Lower lobe of right lung (tissue), 2 donors: ENCODE measurements at regions not wholly inside any gene's neighbourhood (a gene's known extent, or its start where the extent isn't known, plus 50 kb on each side); places are given as distances from the start of the nearest gene placed in this dataset.
"Not testable (repeated sequence)": the region's sequence is repeated elsewhere in the genome, so short reads cannot be mapped to it uniquely, and the experiment has no call there.

Experiments
- ATAC-seq, 2 donors: fragments of 200-7000 bp; cut with Tn5 transposase; one replicate each; pipeline ENCODE4 v1.9.1; 2020 to 2022; ENCODE audit warnings: mild to moderate bottlenecking in 2 of 2, moderate library complexity in 2 of 2
- DNase-seq: peaks from one replicate; pipeline ENCODE4 v3.0.0-alpha.2; 2020
- H3K27ac ChIP-seq: fragments of 200-600 bp; one replicate; pipeline ENCODE4 v1.8.0; 2022
- H3K27me3 ChIP-seq: fragments of 200-600 bp; one replicate; pipeline ENCODE4 v1.8.0; 2022; ENCODE audit warnings: low read depth
- H3K36me3 ChIP-seq: fragments of 200-600 bp; one replicate; pipeline ENCODE4 v1.8.0; 2022; ENCODE audit warnings: mild to moderate bottlenecking
- H3K4me1 ChIP-seq: fragments of 200-600 bp; one replicate; pipeline ENCODE4 v1.8.0; 2022
- H3K4me3 ChIP-seq: fragments of 200-600 bp; one replicate; pipeline ENCODE4 v1.8.0; 2022; ENCODE audit warnings: mild to moderate bottlenecking
- H3K9me3 ChIP-seq: fragments of 200-600 bp; one replicate; pipeline ENCODE4 v1.8.0; 2022
- intact Hi-C: fragments of 100-400 bp; cut with DNase I; formaldehyde crosslinking; loops from one replicate; pipeline ENCODE4 v1.11.0; 2022
- TF ChIP-seq, protein P1 (sequence below): fragments of 200-600 bp; IDR thresholded peaks from one replicate; pipeline ENCODE4 v1.8.0; 2022; ENCODE audit warnings: antibody characterized with exemption, mild to moderate bottlenecking
- donor health status: DM: no; HTN: yes; CAD: no; lungs with severe emphysema.

DNA sequence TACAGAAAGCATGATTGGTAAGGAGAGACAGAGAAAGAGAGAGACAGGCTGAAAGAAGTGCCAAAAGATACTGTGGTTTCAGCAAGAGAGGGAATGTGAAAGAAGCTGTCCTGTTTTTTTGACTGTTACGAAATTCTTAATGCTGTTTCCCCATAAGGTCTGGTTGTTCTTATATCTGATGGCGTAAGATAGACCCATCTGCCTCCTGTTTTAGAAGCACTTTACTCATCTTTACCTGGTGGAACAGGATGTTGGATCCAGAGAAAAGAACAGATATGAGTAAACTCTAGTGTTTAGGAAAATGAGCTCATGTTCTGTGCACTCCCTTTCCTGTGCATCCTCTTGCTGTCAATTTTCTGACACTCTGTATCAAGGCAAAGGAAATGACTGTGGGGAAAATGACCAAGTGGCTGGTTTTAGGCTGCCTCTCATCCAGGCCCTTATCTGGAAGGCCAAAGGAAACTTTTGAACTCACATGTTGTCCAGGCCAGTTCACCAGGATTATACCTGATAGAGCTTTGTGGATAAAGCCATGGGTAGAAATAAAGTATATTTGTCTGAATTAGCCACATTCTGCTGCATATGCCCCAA lies 311.7 kb upstream of the HTR2C start:
- ATAC-seq (no peak), DNase-seq (no peak)
- intact Hi-C loops = no loop called here
- Histone ChIP-seq H3K36me3 (no peaks in the 10 kb centered on the region), H3K9me3 (no peaks in the 10 kb centered on the region), H3K27me3 (no peaks in the 10 kb centered on the region), H3K4me3 (no peak overlapping the region), H3K27ac (no peak overlapping the region), H3K4me1 (no peaks in the 10 kb centered on the region)
- TF ChIP-seq, protein P1, sequence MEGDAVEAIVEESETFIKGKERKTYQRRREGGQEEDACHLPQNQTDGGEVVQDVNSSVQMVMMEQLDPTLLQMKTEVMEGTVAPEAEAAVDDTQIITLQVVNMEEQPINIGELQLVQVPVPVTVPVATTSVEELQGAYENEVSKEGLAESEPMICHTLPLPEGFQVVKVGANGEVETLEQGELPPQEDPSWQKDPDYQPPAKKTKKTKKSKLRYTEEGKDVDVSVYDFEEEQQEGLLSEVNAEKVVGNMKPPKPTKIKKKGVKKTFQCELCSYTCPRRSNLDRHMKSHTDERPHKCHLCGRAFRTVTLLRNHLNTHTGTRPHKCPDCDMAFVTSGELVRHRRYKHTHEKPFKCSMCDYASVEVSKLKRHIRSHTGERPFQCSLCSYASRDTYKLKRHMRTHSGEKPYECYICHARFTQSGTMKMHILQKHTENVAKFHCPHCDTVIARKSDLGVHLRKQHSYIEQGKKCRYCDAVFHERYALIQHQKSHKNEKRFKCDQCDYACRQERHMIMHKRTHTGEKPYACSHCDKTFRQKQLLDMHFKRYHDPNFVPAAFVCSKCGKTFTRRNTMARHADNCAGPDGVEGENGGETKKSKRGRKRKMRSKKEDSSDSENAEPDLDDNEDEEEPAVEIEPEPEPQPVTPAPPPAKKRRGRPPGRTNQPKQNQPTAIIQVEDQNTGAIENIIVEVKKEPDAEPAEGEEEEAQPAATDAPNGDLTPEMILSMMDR = no peak

- H3K4me3 ChIP-seq, H3K36me3 ChIP-seq, DNase-seq, ATAC-seq, H3K4me1 ChIP-seq, H3K27ac ChIP-seq, H3K27me3 ChIP-seq, H3K9me3 ChIP-seq, intact Hi-C loops: not testable (repeated sequence)
These were observed 313.5 kb upstream of the HTR2C start for GRCh38 chrX:114270371-114270770.

DNA sequence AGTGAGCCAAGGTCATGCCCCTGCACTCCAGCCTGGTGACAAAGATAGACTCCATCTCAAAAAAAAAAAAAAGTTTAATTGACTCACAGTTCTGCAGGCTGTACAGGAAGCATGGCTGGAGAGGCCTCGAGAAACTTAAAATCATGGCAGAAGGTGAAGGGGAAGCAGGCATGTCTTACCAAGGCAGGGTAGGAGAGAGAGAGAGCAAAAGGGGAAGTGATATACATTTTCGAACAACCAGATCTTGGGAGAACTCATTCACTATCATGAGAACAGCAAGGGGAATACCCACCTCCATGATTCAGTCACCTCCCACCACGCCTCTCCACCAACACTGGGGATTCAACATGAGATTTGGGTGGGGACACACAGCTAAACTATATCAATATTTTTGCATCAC lies 315.2 kb upstream of the HTR2C start:
- no peaks in the 10 kb centered on the region for H3K9me3 ChIP-seq
- TF ChIP-seq, protein P1 = no peak
- no peak overlapping the region for H3K4me3 ChIP-seq
- intact Hi-C loops = no loop called here
- DNase-seq (no peak), ATAC-seq (no peak)
- H3K4me1 ChIP-seq = no peaks in the 10 kb centered on the region
- H3K27me3 ChIP-seq = no peaks in the 10 kb centered on the region
- H3K36me3 ChIP-seq = no peaks in the 10 kb centered on the region
- no peak overlapping the region for H3K27ac ChIP-seq

DNA sequence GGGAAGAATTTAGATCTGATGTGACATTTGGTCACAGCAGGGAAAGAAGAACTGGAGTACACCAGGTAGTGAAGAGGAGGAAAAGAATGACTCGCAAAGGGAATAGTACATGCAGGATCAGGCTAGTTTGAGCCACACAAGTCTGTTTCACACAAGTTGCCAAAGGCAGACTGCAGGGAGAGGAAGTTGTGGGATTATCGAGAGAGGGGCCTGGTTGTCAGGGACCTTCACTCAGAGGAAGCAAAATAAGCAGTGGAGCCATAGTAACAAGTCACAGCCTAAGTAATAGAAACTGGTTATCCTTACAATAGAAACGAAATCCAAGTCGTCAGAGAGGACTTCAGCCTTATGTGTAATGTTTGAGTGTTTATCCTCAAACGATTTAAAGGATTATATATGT lies 316.7 kb upstream of the HTR2C start:
- Histone ChIP-seq H3K4me3 (no peak overlapping the region), H3K27ac (no peak overlapping the region), H3K9me3 (no peaks in the 10 kb centered on the region), H3K4me1 (no peaks in the 10 kb centered on the region), H3K36me3 (no peaks in the 10 kb centered on the region), H3K27me3 (no peaks in the 10 kb centered on the region)
- TF ChIP-seq, protein P1 = no peak
- no peak for DNase-seq
- ATAC-seq = no peak
- intact Hi-C loops = no loop called here

DNA sequence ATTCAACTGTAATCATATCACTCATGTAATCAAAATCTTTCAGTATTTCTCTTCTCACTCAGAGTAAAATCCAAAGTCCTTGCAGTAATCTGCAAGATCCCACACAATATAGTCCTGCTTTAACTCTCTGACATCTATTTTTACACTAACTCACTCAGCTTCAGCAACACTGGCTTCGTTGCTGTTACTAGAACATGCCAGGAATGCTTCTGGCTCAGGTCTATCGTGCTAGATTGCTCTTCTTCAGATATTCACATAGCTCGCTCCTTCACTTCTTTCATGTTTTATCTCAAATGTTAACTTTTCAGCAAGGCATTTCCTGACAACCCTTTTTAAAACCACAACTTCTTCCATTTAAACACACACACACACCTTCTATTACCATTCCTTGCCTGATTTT lies 331.7 kb upstream of the HTR2C start:
- Histone ChIP-seq H3K4me1 (no peaks in the 10 kb centered on the region), H3K27ac (no peak overlapping the region), H3K36me3 (no peaks in the 10 kb centered on the region), H3K4me3 (no peak overlapping the region), H3K9me3 (no peaks in the 10 kb centered on the region), H3K27me3 (no peaks in the 10 kb centered on the region)
- DNase-seq = no peak
- TF ChIP-seq, protein P1 = no peak
- intact Hi-C loops = no loop called here
- ATAC-seq = no peak

DNA sequence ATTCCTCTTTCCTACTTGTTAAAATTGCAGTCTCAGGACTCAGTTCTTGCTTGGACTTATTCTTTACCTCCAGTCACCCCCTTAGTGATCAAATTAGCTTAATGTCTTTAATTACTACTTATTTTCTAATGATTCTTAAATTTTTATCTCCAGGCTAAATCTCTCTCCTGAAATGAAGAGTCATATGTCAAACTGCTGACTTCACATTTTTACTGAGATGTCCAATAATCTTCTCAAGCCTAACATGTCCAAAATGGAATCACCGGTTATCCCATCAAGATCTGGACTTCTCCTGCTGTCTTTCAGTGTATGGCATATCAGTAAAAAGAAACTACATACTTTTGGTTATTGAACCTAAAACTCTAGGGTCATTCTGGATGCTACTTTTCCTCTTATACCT lies 332.3 kb upstream of the HTR2C start:
- Histone ChIP-seq H3K27ac (no peak overlapping the region), H3K36me3 (no peaks in the 10 kb centered on the region), H3K4me3 (no peak overlapping the region), H3K9me3 (no peaks in the 10 kb centered on the region), H3K4me1 (no peaks in the 10 kb centered on the region), H3K27me3 (no peaks in the 10 kb centered on the region)
- ATAC-seq = no peak
- DNase-seq = no peak
- intact Hi-C loops = no loop called here
- TF ChIP-seq, protein P1 = no peak
